K562 (cell line): ENCODE measurements at regions not wholly inside any gene's neighbourhood (a gene's known extent, or its start where the extent isn't known, plus 50 kb on each side); places are given as distances from the start of the nearest gene placed in this dataset.

Experiments
- ATAC-seq: fragments of 200-7000 bp; cut with Tn5 transposase; 3 replicates; pipeline ENCODE4 v1.9.1; 2020; ENCODE audit warnings: moderate library complexity
- BruUV-seq: library from RNA; stranded (reverse); fragments of 400-500 nt; replicated peaks from 2 replicates; lab custom pipeline; 2021; lab: Mats Ljungman, UMichigan
- CTCF ChIA-PET: fragments of 300-600 bp; formaldehyde crosslinking; extraction: SDS; loops from one replicate; lab custom pipeline; 2021; ENCODE audit warnings: low intra/inter-chr PET ratio; lab: Yijun Ruan, JAX
- POLR2A ChIA-PET: fragments of 300-600, 350-650 bp; sonication (Branson Sonifier 250); formaldehyde crosslinking; extraction: SDS; loops from one replicate; lab custom pipeline; 2021; ENCODE audit warnings: antibody characterized with exemption, inconsistent platforms; lab: Yijun Ruan, JAX
- DNase-seq, 4 experiments: peaks; one replicate each; pipeline versions ENCODE4 v3.0.0 to v3.0.0-alpha.2; 2011 to 2018; ENCODE audit warnings: low spot score in 3 of 4, mixed read lengths in 3 of 4; ENCODE audit errors: extremely low read depth in 1 of 4
- FAIRE-seq: peaks from 2 replicates; lab custom pipeline; 2011; peaks lifted over from hg19 to GRCh38; lab: Jason Lieb, UNC
- H2AFZ ChIP-seq: 2 replicates; pipeline ENCODE4 v1.6.0; 2011; ENCODE audit warnings: low read depth, low read length, control low read depth, inconsistent platforms
- H3K27ac ChIP-seq: fragments of 200-600 bp; 3 replicates; pipeline ENCODE4 v1.8.0; 2011; ENCODE audit warnings: low read depth, mild to moderate bottlenecking, control low read depth, inconsistent platforms, low read length, moderate library complexity, mixed read lengths; ENCODE audit errors: extremely low read depth
- H3K27me3 ChIP-seq, 2 experiments: fragments of 300-600 bp in 1 of 2; 2 replicates in 1 of 2; 3 replicates in 1 of 2; pipeline versions ENCODE4 v1.6.0 to v1.8.0; 2011; ENCODE audit warnings: inconsistent platforms in 2 of 2, low read length in 2 of 2, mild to moderate bottlenecking in 1 of 2, mixed read lengths in 1 of 2, moderate library complexity in 1 of 2; ENCODE audit not compliant: control insufficient read depth in 2 of 2, insufficient read depth in 2 of 2
- H3K36me3 ChIP-seq: fragments of 300-600 bp; 3 replicates; pipeline ENCODE4 v1.8.0; 2011; ENCODE audit warnings: mild to moderate bottlenecking, low read length, inconsistent platforms; ENCODE audit not compliant: control insufficient read depth, insufficient read depth
- H3K4me1 ChIP-seq, 2 experiments: fragments of 200-600 bp in 1 of 2; replicated peaks in 1 of 2; 2 replicates in 1 of 2; 3 replicates in 1 of 2; pipeline versions ENCODE4 v1.5.1 to v1.8.0; 2011; ENCODE audit warnings: inconsistent platforms in 2 of 2, low read length in 2 of 2, mild to moderate bottlenecking in 1 of 2, mixed read lengths in 1 of 2, moderate library complexity in 1 of 2; ENCODE audit not compliant: control insufficient read depth in 2 of 2, insufficient read depth in 2 of 2
- H3K4me2 ChIP-seq: 2 replicates; pipeline ENCODE4 v1.6.1; 2011; ENCODE audit warnings: low read length, control low read depth, inconsistent platforms, mixed read lengths; ENCODE audit not compliant: insufficient read depth
- H3K4me3 ChIP-seq: fragments of 200-600 bp; sonication (generic), shearing (Covaris generic); 2 replicates; pipeline ENCODE4 v1.5.1; 2016; ENCODE audit warnings: control low read depth, inconsistent platforms
- H3K79me2 ChIP-seq: fragments of 200-600 bp; 3 replicates; pipeline ENCODE4 v1.8.0; 2011; ENCODE audit warnings: low read length, inconsistent platforms; ENCODE audit not compliant: control insufficient read depth, insufficient read depth
- H3K9ac ChIP-seq, 2 experiments: 2 replicates each; pipeline versions ENCODE4 v1.6.0 to v1.6.1; 2011; ENCODE audit warnings: low read depth in 2 of 2, low read length in 2 of 2, control low read depth in 1 of 2, inconsistent platforms in 1 of 2, mild to moderate bottlenecking in 1 of 2, mixed read lengths in 1 of 2; ENCODE audit not compliant: insufficient read depth in 1 of 2
- H3K9me1 ChIP-seq: one replicate; pipeline ENCODE4 v1.6.0; 2011; ENCODE audit warnings: inconsistent platforms, mild to moderate bottlenecking, low read length, moderate library complexity; ENCODE audit not compliant: control insufficient read depth, insufficient read depth
- H3K9me3 ChIP-seq: replicated peaks from 2 replicates; pipeline ENCODE4 v1.5.1; 2011; ENCODE audit warnings: low read depth, low read length, inconsistent platforms; ENCODE audit not compliant: control insufficient read depth, insufficient read depth
- H4K20me1 ChIP-seq: replicated peaks from 2 replicates; pipeline ENCODE4 v1.6.1; 2011; ENCODE audit warnings: low read length, inconsistent platforms, mixed read lengths; ENCODE audit not compliant: control insufficient read depth, insufficient read depth
- BRF1 ChIP-seq: IDR thresholded peaks from 3 replicates; pipeline ENCODE4 v1.6.1; 2011; ENCODE audit warnings: borderline replicate concordance, mild to moderate bottlenecking; ENCODE audit not compliant: insufficient read length; ENCODE audit errors: extremely low read depth
- E2F8 ChIP-seq: fragments of 450-650 bp; IDR thresholded peaks from 2 replicates; pipeline ENCODE4 v1.7.1; 2018; ENCODE audit warnings: mild to moderate bottlenecking, low read depth; ENCODE audit not compliant: partially characterized antibody
- KAT2B ChIP-seq: IDR thresholded peaks from one replicate; pipeline ENCODE4 v1.6.1; 2012; ENCODE audit warnings: low read depth, mild to moderate bottlenecking, control low read depth, inconsistent platforms, low read length, moderate library complexity
- MEIS2 ChIP-seq: fragments of 450-650 bp; IDR thresholded peaks from 2 replicates; pipeline ENCODE4 v1.6.1; 2014; ENCODE audit warnings: mild to moderate bottlenecking; ENCODE audit not compliant: partially characterized antibody
- NCOA1 ChIP-seq: fragments of 450-650 bp; IDR thresholded peaks from 2 replicates; pipeline ENCODE4 v1.6.1; 2016; ENCODE audit warnings: low read depth
- PRDM10 ChIP-seq: fragments of 450-650 bp; IDR thresholded peaks from 2 replicates; pipeline ENCODE4 v1.6.1; 2018; ENCODE audit not compliant: partially characterized antibody
- PRPF4 ChIP-seq: fragments of 200-400 bp; formaldehyde crosslinking; IDR thresholded peaks from one replicate; pipeline ENCODE4 v1.6.1; 2017; ENCODE audit warnings: low read length, low read depth, mild to moderate bottlenecking; ENCODE audit not compliant: insufficient read depth, poor library complexity, severe bottlenecking
- THRAP3 ChIP-seq: fragments of 450-650 bp; IDR thresholded peaks from 2 replicates; pipeline ENCODE4 v1.6.1; 2016; ENCODE audit warnings: mild to moderate bottlenecking, inconsistent platforms, borderline replicate concordance
- THRB ChIP-seq: fragments of 450-650 bp; formaldehyde crosslinking; conservative IDR thresholded peaks from 2 replicates; pipeline ENCODE4 v1.4.0; 2022; ENCODE audit warnings: mild to moderate bottlenecking, missing genetic modification characterization
- WGBS: fragments of 100-300 bp; shearing (Covaris generic); methylation state at CpG from one replicate; pipeline ENCODE4 v1.1.6; 2016; ENCODE audit warnings: low coverage, mixed read lengths; ENCODE audit not compliant: insufficient coverage; ENCODE audit errors: missing lambda C conversion rate; 5-methylcytosine and 5-hydroxymethylcytosine counted together
- in situ Hi-C: fragments of 300-500 bp; cut with MboI; formaldehyde crosslinking; loops from 4 replicates; pipeline ENCODE4 v1.15.0; 2018; ENCODE audit warnings: inconsistent platforms, mixed read lengths
- intact Hi-C: fragments of 100-400 bp; cut with micrococcal nuclease; formaldehyde crosslinking; loops from 2 replicates; pipeline ENCODE4 v1.14.2; 2022
- TF ChIP-seq, protein P1 (sequence below): fragments of 150-350 bp; conservative IDR thresholded peaks from 2 replicates; pipeline ENCODE4 v1.6.1; 2014; ENCODE audit warnings: low read length

DNA sequence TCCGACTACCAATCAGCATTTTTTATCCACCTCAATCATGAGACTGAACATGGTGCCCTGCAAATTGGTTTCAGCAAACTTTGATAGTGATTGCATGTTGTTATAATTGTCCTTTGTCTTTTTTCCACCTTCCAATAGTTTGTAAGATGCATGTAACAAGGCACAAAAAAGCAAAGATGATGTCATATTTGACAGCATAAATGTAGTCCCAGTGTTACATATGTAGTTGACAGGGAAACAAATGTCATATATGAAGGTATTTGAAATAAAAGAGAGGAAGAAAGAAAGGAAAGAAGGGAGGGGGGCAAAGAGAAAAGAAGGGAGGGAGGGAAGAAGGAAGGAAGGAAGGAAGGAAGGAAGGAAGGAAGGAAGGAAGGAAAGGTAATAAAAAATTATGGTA is 441.7 kb upstream of the CPEB2 start:
- CTCF ChIA-PET: no interaction called here
- WGBS: 6% methylated on average over 1 of the region's 1 CpG
- Histone ChIP-seq H3K27me3 (no peaks in the 10 kb centered on the region), H3K4me3 (no peak overlapping the region), H2AFZ (no peak overlapping the region), H3K79me2 (no peaks in the 10 kb centered on the region), H3K27ac (no peak overlapping the region), H3K9me1 (no peaks in the 10 kb centered on the region), H3K9me3 (no peaks in the 10 kb centered on the region), H3K4me1 (no peaks in the 10 kb centered on the region), H3K4me2 (no peak overlapping the region), H3K36me3 (no peaks in the 10 kb centered on the region), H4K20me1 (no peaks in the 10 kb centered on the region), H3K9ac (no peak overlapping the region)
- no TSS peak for BruUV-seq
- FAIRE-seq: no peak
- in situ Hi-C loops: no loop called here
- intact Hi-C loops: no loop called here
- POLR2A ChIA-PET: no interaction called here
- DNase-seq: no peak
- no peak for ATAC-seq
- TF ChIP-seq NCOA1: no peak
- TF ChIP-seq THRB (CRISPR knock-in tag): no peak
- no peak for TF ChIP-seq E2F8
- TF ChIP-seq, protein P1, sequence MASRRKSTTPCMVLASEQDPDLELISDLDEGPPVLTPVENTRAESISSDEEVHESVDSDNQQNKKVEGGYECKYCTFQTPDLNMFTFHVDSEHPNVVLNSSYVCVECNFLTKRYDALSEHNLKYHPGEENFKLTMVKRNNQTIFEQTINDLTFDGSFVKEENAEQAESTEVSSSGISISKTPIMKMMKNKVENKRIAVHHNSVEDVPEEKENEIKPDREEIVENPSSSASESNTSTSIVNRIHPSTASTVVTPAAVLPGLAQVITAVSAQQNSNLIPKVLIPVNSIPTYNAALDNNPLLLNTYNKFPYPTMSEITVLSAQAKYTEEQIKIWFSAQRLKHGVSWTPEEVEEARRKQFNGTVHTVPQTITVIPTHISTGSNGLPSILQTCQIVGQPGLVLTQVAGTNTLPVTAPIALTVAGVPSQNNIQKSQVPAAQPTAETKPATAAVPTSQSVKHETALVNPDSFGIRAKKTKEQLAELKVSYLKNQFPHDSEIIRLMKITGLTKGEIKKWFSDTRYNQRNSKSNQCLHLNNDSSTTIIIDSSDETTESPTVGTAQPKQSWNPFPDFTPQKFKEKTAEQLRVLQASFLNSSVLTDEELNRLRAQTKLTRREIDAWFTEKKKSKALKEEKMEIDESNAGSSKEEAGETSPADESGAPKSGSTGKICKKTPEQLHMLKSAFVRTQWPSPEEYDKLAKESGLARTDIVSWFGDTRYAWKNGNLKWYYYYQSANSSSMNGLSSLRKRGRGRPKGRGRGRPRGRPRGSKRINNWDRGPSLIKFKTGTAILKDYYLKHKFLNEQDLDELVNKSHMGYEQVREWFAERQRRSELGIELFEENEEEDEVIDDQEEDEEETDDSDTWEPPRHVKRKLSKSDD: no peak
- no peak for TF ChIP-seq PRPF4
- TF ChIP-seq THRAP3: no peak
- no peak for TF ChIP-seq PRDM10
- TF ChIP-seq BRF1: no peak
- no peak for TF ChIP-seq KAT2B
- TF ChIP-seq MEIS2: no peak
